ENCODE measurements at regions not wholly inside any gene's neighbourhood (a gene's known extent, or its start where the extent isn't known, plus 50 kb on each side); places are given as distances from the start of the nearest gene placed in this dataset.

DNA sequence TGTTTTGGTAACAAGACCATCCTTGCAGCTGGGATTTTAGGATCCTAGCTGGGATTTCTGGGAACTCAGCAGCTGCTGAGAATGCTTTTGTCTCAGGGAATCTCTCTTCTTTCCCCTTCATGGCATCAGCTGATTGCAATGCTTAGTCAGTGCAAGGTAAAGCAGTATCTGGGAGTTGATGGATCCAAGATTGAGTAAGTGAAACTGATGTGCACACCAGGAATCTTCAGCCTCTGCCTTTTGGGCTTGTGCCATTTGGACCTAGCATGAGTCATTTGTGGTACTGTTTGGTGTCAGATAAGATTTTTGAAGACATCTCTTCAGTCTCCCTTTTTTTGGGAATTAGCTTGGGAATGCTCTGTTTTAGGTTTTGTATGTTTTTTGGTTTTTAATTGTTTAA is 363.3 kb upstream of the TFPI start:
- Histone ChIP-seq H3K36me3 (no peaks in the 10 kb centered on the region), H3K27me3 (no peaks in the 10 kb centered on the region), H3K27ac (no peak overlapping the region), H3K9me3 (no peaks in the 10 kb centered on the region), H3K4me3 (no peak overlapping the region), H3K4me1 (no peaks in the 10 kb centered on the region)
- DNase-seq: no peak
- intact Hi-C loops (cut with DNase I; ENCODE audit: low total_unique reads): no loop called here
- TF ChIP-seq POLR2AphosphoS5 (IDR thresholded peaks at IDR 0.05): no peak
- TF ChIP-seq, protein P1, sequence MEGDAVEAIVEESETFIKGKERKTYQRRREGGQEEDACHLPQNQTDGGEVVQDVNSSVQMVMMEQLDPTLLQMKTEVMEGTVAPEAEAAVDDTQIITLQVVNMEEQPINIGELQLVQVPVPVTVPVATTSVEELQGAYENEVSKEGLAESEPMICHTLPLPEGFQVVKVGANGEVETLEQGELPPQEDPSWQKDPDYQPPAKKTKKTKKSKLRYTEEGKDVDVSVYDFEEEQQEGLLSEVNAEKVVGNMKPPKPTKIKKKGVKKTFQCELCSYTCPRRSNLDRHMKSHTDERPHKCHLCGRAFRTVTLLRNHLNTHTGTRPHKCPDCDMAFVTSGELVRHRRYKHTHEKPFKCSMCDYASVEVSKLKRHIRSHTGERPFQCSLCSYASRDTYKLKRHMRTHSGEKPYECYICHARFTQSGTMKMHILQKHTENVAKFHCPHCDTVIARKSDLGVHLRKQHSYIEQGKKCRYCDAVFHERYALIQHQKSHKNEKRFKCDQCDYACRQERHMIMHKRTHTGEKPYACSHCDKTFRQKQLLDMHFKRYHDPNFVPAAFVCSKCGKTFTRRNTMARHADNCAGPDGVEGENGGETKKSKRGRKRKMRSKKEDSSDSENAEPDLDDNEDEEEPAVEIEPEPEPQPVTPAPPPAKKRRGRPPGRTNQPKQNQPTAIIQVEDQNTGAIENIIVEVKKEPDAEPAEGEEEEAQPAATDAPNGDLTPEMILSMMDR (IDR thresholded peaks at IDR 0.05): no peak
- no peak for TF ChIP-seq POLR2A (IDR thresholded peaks at IDR 0.05)
- no peak for TF ChIP-seq EP300 (IDR thresholded peaks at IDR 0.05)

- TF ChIP-seq POLR2A (IDR thresholded peaks at IDR 0.05) (no peak), EP300 (IDR thresholded peaks at IDR 0.05) (no peak), POLR2AphosphoS5 (IDR thresholded peaks at IDR 0.05) (no peak)
- TF ChIP-seq, protein P1 (IDR thresholded peaks at IDR 0.05): no peak
- Histone ChIP-seq H3K27me3 (no peaks in the 10 kb centered on the region), H3K4me1 (no peaks in the 10 kb centered on the region), H3K36me3 (no peaks in the 10 kb centered on the region), H3K9me3 (no peaks in the 10 kb centered on the region), H3K27ac (no peak overlapping the region), H3K4me3 (no peak overlapping the region)
- 53 to 70% (median 59%) methylated on average over 4 of the region's 4 CpGs for WGBS, 5 donors
- DNase-seq: no peak
- intact Hi-C loops (cut with DNase I; ENCODE audit: low total_unique reads): no loop called here
Measured at GRCh38 chr2:187918996-187919821, 365.0 kb upstream of the TFPI start.

GRCh38 chr2:187920511-187920910 is 366.3 kb upstream of the TFPI start:
- TF ChIP-seq POLR2AphosphoS5 (IDR thresholded peaks at IDR 0.05) (no peak), POLR2A (IDR thresholded peaks at IDR 0.05) (no peak), EP300 (IDR thresholded peaks at IDR 0.05) (no peak)
- TF ChIP-seq, protein P1 (IDR thresholded peaks at IDR 0.05): no peak
- Histone ChIP-seq H3K9me3 (no peaks in the 10 kb centered on the region), H3K36me3 (no peaks in the 10 kb centered on the region), H3K27me3 (no peaks in the 10 kb centered on the region), H3K4me3 (no peak overlapping the region), H3K27ac (no peak overlapping the region), H3K4me1 (no peaks in the 10 kb centered on the region)
- intact Hi-C loops (cut with DNase I; ENCODE audit: low total_unique reads): no loop called here
- WGBS, 5 donors: 51 to 70% (median 56%) methylated on average over 1 of the region's 1 CpG
- no peak for DNase-seq

DNA sequence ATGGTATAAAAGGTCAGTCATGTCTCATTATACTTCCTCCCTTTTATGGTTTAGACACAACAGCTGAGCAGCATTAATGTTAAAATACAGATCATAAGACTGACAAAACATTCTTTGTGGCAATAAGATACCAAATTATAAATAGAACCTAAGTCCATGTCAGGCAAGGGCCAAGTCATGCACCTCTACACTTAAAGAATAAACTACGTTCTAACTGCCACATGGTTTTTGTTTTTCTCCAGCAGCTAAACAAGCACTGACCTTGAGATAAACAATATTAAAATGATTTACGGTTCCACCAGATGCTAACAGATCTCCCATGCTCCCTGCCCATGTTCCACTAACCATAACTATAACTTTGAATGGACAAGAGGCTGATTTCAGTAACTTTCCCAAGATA is 368.6 kb upstream of the TFPI start:
- H3K4me1 ChIP-seq: no peaks in the 10 kb centered on the region
- TF ChIP-seq, protein P1 (IDR thresholded peaks at IDR 0.05): no peak
- TF ChIP-seq POLR2AphosphoS5 (IDR thresholded peaks at IDR 0.05): no peak
- H3K36me3 ChIP-seq: no peaks in the 10 kb centered on the region
- H3K4me3 ChIP-seq: no peak overlapping the region
- H3K9me3 ChIP-seq: no peaks in the 10 kb centered on the region
- intact Hi-C loops (cut with DNase I; ENCODE audit: low total_unique reads): no loop called here
- H3K27ac ChIP-seq: no peak overlapping the region
- H3K27me3 ChIP-seq: no peaks in the 10 kb centered on the region
- 65 to 82% (median 80%) methylated on average over 2 of the region's 2 CpGs for WGBS, 5 donors
- no peak for DNase-seq

Data from stomach (tissue), 8 donors.